NT2/D1 (cell line): ENCODE measurements at regions not wholly inside any gene's neighbourhood (a gene's known extent, or its start where the extent isn't known, plus 50 kb on each side); places are given as distances from the start of the nearest gene placed in this dataset.
A peak's percentile ranks its signal among the peaks of the same experiment; 100 is the strongest.

ENCODE experiments used
- DNase-seq: peaks from one replicate; pipeline ENCODE4 v3.0.0-alpha.2; 2011; ENCODE audit warnings: low read depth, low spot score
- H3K27me3 ChIP-seq: 2 replicates; pipeline ENCODE4 v1.6.0; 2011; ENCODE audit warnings: mild to moderate bottlenecking; ENCODE audit not compliant: insufficient read length, insufficient read depth
- H3K36me3 ChIP-seq: 2 replicates; pipeline ENCODE4 v1.6.1; 2011; ENCODE audit warnings: mild to moderate bottlenecking, low read length, mixed read lengths; ENCODE audit not compliant: insufficient read depth, insufficient read length
- H3K4me1 ChIP-seq: 2 replicates; pipeline ENCODE4 v1.5.1; 2011; ENCODE audit not compliant: insufficient read depth, insufficient read length
- H3K4me3 ChIP-seq: 2 replicates; pipeline ENCODE4 v1.5.1; 2011; ENCODE audit warnings: low read depth; ENCODE audit not compliant: insufficient read length
- H3K9ac ChIP-seq: 2 replicates; pipeline ENCODE4 v1.6.0; 2011; ENCODE audit warnings: low read depth; ENCODE audit not compliant: insufficient read length
- H3K9me3 ChIP-seq: 2 replicates; pipeline ENCODE4 v1.5.1; 2011; ENCODE audit warnings: mild to moderate bottlenecking, low read length; ENCODE audit not compliant: insufficient read depth
- SUZ12 ChIP-seq: IDR thresholded peaks from 2 replicates; pipeline ENCODE4 v1.6.1; 2011; ENCODE audit not compliant: insufficient read length, insufficient read depth; ENCODE audit errors: extremely low read depth
- YY1 ChIP-seq: IDR thresholded peaks from 2 replicates; pipeline ENCODE4 v1.6.1; 2011; ENCODE audit not compliant: insufficient read length, insufficient read depth
- ZNF274 ChIP-seq: IDR thresholded peaks from 2 replicates; pipeline ENCODE4 v1.6.1; 2011; ENCODE audit warnings: mild to moderate bottlenecking, low read depth, low read length

DNA sequence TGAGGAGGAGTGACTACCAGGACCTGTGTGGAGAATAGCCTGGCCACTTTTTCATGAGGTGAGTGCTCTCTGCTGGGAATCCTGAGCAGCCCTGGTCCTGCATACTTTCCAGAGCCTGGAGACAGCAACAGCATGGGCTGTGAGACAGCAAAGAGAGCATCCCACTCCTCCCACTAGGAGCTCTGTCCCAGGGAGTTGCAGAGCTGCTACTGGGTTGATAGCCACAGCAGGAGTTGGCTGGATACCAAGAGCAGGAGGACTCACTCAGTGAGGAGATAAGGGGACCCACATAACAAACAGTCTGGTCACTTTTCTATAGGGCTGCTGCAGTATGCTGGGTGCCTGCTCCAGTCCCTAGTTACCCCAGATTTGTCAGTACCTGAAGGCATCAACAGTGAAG lies 439.3 kb upstream of the CDH8 start:
- no peaks in the 10 kb centered on the region for H3K27me3 ChIP-seq
- no peak for DNase-seq
- peaks cover 32% of the 10 kb centered on the region for H3K9me3 ChIP-seq
- no peak overlapping the region for H3K4me3 ChIP-seq
- no peaks in the 10 kb centered on the region for H3K36me3 ChIP-seq
- no peak overlapping the region for H3K9ac ChIP-seq
- no peak for TF ChIP-seq YY1
- no peak for TF ChIP-seq ZNF274
- no peak for TF ChIP-seq SUZ12
- H3K4me1 ChIP-seq = no peaks in the 10 kb centered on the region

DNA sequence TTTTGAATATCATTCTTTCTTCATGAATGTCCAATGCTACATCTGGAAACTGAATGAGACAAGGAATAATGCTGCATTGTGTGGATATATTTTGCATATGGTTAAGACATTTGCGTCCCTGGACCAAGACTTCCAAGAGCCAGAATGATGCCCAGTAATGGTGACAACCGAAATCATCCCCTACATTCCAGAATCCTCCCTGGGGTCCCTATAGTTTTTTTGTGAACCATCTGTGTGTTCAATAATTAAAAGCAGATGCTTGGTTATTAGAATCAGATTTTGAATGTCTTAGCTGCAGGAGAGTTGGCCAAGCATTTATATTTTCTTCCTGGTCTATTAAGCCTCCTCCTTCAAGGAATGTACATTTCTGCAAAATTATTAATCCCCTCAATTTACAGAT lies 426.7 kb upstream of the CDH8 start:
- H3K27me3 ChIP-seq = no peaks in the 10 kb centered on the region
- H3K4me1 ChIP-seq = no peaks in the 10 kb centered on the region
- no peak overlapping the region for H3K9ac ChIP-seq
- DNase-seq = no peak
- TF ChIP-seq SUZ12 = no peak
- no peak for TF ChIP-seq YY1
- TF ChIP-seq ZNF274 = no peak
- no peak overlapping the region for H3K4me3 ChIP-seq
- no peaks in the 10 kb centered on the region for H3K36me3 ChIP-seq
- no peaks in the 10 kb centered on the region for H3K9me3 ChIP-seq

DNA sequence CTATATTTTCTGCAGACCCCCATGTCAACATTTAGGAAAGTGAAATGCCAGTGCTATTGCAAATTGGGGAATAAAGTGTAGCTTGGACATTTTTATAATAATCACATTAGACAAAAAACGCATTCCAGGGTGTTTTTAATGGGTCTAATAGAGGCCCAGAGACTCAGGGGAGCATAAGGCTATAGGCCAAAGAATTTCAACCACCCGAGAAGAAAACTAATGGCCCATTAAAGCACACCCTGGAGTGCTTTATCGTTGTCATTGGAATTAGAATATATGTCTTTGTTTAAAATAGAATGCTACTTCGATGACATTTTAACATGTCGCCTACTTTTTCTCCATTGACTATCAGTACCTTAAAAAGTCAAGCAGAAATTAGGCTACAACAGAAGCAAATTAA lies 414.1 kb upstream of the CDH8 start:
- no peaks in the 10 kb centered on the region for H3K9me3 ChIP-seq
- no peaks in the 10 kb centered on the region for H3K4me1 ChIP-seq
- H3K9ac ChIP-seq = no peak overlapping the region
- peak; percentile 35 for DNase-seq
- TF ChIP-seq ZNF274 (no peak), SUZ12 (no peak), YY1 (no peak)
- no peaks in the 10 kb centered on the region for H3K27me3 ChIP-seq
- H3K36me3 ChIP-seq = no peaks in the 10 kb centered on the region
- no peak overlapping the region for H3K4me3 ChIP-seq

DNA sequence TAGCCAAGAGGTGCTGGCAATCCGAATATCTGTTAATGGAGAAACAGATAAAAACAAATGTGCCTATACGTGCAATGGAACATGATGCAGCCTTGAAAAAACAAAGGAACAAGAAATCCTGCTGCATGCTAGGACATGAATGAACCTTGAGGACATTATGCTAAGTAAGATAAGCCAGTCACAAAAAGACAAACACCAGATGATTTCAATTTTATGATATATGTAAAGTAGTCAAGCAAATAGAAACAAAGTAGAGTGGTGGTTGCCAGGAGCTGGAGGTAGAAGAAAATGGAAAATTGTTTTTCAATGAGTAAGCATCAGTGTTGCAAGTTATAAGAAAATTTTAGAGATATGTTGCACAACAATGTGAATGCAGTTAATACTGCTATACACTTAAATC lies 409.7 kb upstream of the CDH8 start:
- no peaks in the 10 kb centered on the region for H3K36me3 ChIP-seq
- H3K9ac ChIP-seq = no peak overlapping the region
- TF ChIP-seq ZNF274 (no peak), SUZ12 (no peak), YY1 (no peak)
- H3K4me1 ChIP-seq = no peaks in the 10 kb centered on the region
- no peak for DNase-seq
- peaks cover 15% of the 10 kb centered on the region for H3K9me3 ChIP-seq
- H3K4me3 ChIP-seq = no peak overlapping the region
- H3K27me3 ChIP-seq = no peaks in the 10 kb centered on the region

DNA sequence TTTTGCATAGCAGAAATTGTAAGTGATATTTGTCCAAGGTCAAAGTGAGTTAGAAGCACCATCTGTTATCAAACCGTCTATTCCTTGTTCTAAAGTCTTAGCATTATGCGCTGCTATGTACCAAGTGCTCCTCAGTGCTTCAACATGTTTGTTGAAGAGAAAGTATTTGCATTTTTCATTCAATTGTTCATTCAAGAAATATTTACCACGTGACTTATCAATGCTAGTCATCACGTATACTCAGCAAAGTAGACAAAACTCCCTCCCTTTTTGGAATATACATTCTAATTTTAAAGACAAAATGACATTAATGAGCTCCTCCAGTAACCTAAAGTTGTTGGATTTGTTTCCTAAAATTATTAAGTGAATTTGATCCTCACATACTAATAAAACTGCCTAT lies 388.0 kb upstream of the CDH8 start:
- H3K9me3 ChIP-seq = no peaks in the 10 kb centered on the region
- H3K9ac ChIP-seq = no peak overlapping the region
- no peaks in the 10 kb centered on the region for H3K27me3 ChIP-seq
- no peaks in the 10 kb centered on the region for H3K36me3 ChIP-seq
- no peaks in the 10 kb centered on the region for H3K4me1 ChIP-seq
- no peak for DNase-seq
- H3K4me3 ChIP-seq = no peak overlapping the region
- TF ChIP-seq SUZ12 (no peak), ZNF274 (no peak), YY1 (no peak)

DNA sequence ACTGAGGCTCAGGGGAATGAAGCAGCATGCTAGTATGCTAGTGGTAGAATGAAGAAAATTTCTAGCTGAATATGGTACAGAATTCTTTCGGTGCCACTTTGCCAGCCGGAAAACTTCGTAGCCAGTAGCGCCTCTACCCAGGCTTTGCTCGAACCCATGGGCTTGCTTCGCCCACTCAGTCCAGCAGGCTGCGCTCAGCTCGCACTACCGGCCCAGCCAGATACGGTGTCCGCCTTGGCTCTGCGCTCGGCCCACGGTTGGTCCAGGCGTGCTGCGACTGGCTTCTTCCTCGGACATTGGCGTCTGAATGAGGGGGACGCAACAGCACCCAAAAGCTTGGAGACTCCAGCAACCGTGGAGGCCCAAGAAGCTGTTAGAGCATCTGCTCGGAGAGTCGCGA lies 372.5 kb upstream of the CDH8 start:
- no peak overlapping the region for H3K9ac ChIP-seq
- H3K36me3 ChIP-seq = no peaks in the 10 kb centered on the region
- no peak for DNase-seq
- H3K9me3 ChIP-seq = peaks cover 3% of the 10 kb centered on the region; the same call in 1 of the 2 replicates
- TF ChIP-seq ZNF274 = no peak
- no peaks in the 10 kb centered on the region for H3K4me1 ChIP-seq
- no peaks in the 10 kb centered on the region for H3K27me3 ChIP-seq
- no peak overlapping the region for H3K4me3 ChIP-seq

DNA sequence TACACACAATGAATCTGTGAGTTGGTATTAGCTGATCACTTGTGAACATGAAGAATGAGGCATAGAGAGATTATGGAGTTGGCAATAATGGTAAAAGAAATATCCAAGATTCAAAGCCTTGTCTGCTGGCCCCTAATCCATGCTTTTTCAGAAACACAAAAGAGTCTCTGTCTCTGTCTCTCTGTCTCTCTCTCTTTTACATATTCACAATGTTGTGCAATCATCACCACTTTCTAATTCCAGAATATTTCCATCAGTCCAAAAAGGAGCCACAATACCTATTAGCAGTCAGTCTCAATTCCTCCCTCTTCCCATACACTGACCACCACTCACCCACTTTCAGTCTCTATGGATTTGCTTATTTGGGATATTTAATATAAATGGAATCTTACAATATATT lies 370.1 kb upstream of the CDH8 start:
- H3K9me3 ChIP-seq = peaks cover 3% of the 10 kb centered on the region; the same call in 1 of the 2 replicates
- TF ChIP-seq YY1 (no peak), ZNF274 (no peak), SUZ12 (no peak)
- DNase-seq = no peak

DNA sequence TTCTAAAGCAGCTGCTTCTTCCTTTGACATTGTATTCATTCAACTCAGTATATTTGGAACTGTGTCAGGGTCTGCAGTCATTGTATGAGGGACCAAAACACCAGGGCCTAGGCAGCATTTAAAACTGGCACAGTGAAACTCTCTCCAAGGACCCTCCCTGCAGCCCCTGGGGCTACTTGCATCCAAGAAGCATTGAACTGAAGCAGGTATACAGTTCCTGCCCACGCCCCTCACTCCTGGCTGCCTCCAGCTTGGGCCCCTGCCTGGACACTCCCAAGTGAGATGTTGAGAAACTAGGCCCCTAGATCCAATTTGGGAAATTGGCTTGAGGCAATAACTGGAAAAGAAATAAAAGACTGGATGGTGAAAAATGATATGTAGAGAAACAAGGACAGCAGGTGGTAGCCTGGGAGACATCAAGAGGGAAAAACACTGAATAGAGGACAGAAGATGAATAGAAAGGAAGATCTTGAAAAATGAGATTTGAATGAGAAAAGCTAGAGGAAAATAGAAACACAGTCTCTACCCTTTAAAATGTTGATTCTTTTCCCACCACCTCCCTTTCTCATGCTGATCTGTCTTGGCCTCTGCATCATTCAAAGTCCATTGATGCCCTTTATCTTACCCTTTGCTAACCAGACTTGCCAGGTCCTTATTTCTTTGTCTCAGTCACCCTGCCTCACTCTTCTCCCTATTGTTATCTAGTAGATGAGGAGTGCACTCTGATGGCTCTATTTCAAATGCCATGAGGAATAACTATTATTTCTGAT lies 368.8 kb upstream of the CDH8 start:
- no peak overlapping the region for H3K9ac ChIP-seq
- H3K9me3 ChIP-seq = peaks cover 3% of the 10 kb centered on the region; the same call in 1 of the 2 replicates
- H3K4me3 ChIP-seq = no peak overlapping the region
- no peaks in the 10 kb centered on the region for H3K27me3 ChIP-seq
- H3K36me3 ChIP-seq = no peaks in the 10 kb centered on the region
- peak; percentile 64 for DNase-seq
- TF ChIP-seq YY1 (no peak), ZNF274 (no peak)
- H3K4me1 ChIP-seq = no peaks in the 10 kb centered on the region

More for the DNA sequence above, 370.1 kb upstream of the CDH8 start:
- no peaks in the 10 kb centered on the region for H3K4me1 ChIP-seq
- no peaks in the 10 kb centered on the region for H3K27me3 ChIP-seq
- H3K9ac ChIP-seq = no peak overlapping the region
- H3K4me3 ChIP-seq = no peak overlapping the region
- no peaks in the 10 kb centered on the region for H3K36me3 ChIP-seq
